Thyroid gland (tissue), 4 donors: ENCODE measurements at regions not wholly inside any gene's neighbourhood (a gene's known extent, or its start where the extent isn't known, plus 50 kb on each side); places are given as distances from the start of the nearest gene placed in this dataset.
"Not testable (repeated sequence)": the region's sequence is repeated elsewhere in the genome, so short reads cannot be mapped to it uniquely, and the experiment has no call there.

Experiments
- DNase-seq, 2 donors: peaks; one replicate each; pipeline ENCODE4 v3.0.0-alpha.2; 2019
- H3K27ac ChIP-seq, 3 donors: fragments of 200-600 bp; sonication (generic); 1 replicate in 2 of 3; 2 replicates in 1 of 3; pipeline ENCODE4 v1.5.1; 2016 to 2019; ENCODE audit warnings: mild to moderate bottlenecking in 1 of 3, moderate library complexity in 1 of 3
- H3K27me3 ChIP-seq: fragments of 200-600 bp; sonication (generic); one replicate; pipeline ENCODE4 v1.5.1; 2019
- H3K36me3 ChIP-seq, 2 donors: fragments of 200-600 bp; sonication (generic); one replicate each; pipeline ENCODE4 v1.5.1; 2016 to 2019
- H3K4me1 ChIP-seq, 2 donors: fragments of 200-600 bp; sonication (generic); one replicate each; pipeline ENCODE4 v1.5.1; 2017 to 2019
- H3K4me3 ChIP-seq, 3 donors: fragments of 200-600 bp; sonication (generic); replicated peaks in 1 of 3; 1 replicate in 2 of 3; 2 replicates in 1 of 3; pipeline ENCODE4 v1.5.1; 2016; ENCODE audit warnings: mild to moderate bottlenecking in 1 of 3
- H3K9me3 ChIP-seq: fragments of 200-600 bp; sonication (generic); one replicate; pipeline ENCODE4 v1.5.1; 2017
- POLR2A ChIP-seq, 2 donors: fragments of 450-650 bp; IDR thresholded peaks; one replicate each; pipeline ENCODE4 v1.6.1; 2017; ENCODE audit warnings: antibody characterized with exemption in 2 of 2, mild to moderate bottlenecking in 2 of 2, moderate library complexity in 1 of 2
- WGBS, 2 donors: methylation state at CpG; one replicate each; pipeline ENCODE4 v1.1.5; 2017; 5-methylcytosine and 5-hydroxymethylcytosine counted together
- intact Hi-C: fragments of 100-400 bp; cut with DNase I; formaldehyde crosslinking; loops from one replicate; pipeline ENCODE4 v1.15.1; 2023
- TF ChIP-seq, protein P1 (sequence below), 6 experiments: fragments of 200-600 bp in 3 of 6; fragments of 450-650 bp in 3 of 6; sonication (generic) in 3 of 6; IDR thresholded peaks; one replicate each; pipeline ENCODE4 v1.5.1; 2016 to 2019; ENCODE audit warnings: antibody characterized with exemption in 6 of 6, mild to moderate bottlenecking in 2 of 6, inconsistent platforms in 1 of 6, moderate library complexity in 1 of 6

DNA sequence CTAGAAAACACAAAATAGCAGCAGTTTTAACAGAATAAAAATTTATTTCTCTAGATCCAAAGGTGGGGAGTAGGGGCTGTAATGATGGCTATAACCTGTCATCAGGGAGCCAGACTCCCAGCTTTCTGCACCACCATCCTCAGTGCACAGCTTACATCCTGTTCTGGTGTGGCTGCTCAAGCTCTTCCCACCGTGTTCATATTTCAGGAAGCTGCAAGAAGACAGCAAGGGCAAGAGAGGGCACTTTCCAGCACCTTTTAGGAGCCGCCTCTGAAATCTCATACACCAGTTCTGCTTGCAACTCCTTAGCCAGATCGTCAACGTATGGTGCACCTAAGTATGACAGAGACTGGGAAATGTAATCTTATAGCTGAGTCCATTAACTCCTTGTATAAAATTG lies 253.7 kb downstream of the CENPC start:
- WGBS, 2 donors = 49 to 62% methylated on average over 4 of the region's 4 CpGs
- TF ChIP-seq, protein P1, sequence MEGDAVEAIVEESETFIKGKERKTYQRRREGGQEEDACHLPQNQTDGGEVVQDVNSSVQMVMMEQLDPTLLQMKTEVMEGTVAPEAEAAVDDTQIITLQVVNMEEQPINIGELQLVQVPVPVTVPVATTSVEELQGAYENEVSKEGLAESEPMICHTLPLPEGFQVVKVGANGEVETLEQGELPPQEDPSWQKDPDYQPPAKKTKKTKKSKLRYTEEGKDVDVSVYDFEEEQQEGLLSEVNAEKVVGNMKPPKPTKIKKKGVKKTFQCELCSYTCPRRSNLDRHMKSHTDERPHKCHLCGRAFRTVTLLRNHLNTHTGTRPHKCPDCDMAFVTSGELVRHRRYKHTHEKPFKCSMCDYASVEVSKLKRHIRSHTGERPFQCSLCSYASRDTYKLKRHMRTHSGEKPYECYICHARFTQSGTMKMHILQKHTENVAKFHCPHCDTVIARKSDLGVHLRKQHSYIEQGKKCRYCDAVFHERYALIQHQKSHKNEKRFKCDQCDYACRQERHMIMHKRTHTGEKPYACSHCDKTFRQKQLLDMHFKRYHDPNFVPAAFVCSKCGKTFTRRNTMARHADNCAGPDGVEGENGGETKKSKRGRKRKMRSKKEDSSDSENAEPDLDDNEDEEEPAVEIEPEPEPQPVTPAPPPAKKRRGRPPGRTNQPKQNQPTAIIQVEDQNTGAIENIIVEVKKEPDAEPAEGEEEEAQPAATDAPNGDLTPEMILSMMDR (IDR thresholded peaks at IDR 0.05) = no peak
- TF ChIP-seq POLR2A (IDR thresholded peaks at IDR 0.05) = no peak
- intact Hi-C loops = no loop called here
- Histone ChIP-seq H3K4me1 (no peaks in the 10 kb centered on the region), H3K4me3 (no peak overlapping the region), H3K36me3 (no peaks in the 10 kb centered on the region), H3K27ac (no peak overlapping the region), H3K27me3 (no peaks in the 10 kb centered on the region), H3K9me3 (no peaks in the 10 kb centered on the region)
- DNase-seq = no peak

DNA sequence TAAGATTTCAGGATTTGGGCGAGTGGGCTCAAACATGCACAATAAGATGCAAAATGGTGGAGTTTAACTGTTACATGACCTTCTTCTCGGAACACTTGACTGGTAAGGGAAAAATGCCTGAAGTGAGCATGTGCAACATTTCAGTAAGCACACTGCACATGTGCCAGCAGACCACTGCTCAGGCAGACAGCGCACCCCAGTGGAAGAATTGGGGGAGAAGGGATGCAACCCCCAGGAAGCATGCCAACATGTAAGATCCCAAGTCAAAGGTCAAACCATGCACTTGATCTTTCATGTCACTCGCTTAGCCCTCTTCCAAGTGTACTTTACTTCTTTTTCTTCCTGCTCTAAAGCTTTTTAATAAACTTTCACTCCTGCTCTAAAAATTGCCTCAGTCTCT lies 256.3 kb downstream of the CENPC start:
- no peak for DNase-seq
- Histone ChIP-seq H3K27ac (no peak overlapping the region), H3K9me3 (no peaks in the 10 kb centered on the region), H3K4me3 (no peak overlapping the region), H3K27me3 (no peaks in the 10 kb centered on the region), H3K36me3 (no peaks in the 10 kb centered on the region), H3K4me1 (no peaks in the 10 kb centered on the region)
- no peak for TF ChIP-seq POLR2A (IDR thresholded peaks at IDR 0.05)
- TF ChIP-seq, protein P1 (IDR thresholded peaks at IDR 0.05) = no peak
- WGBS, 2 donors = 62 to 65% methylated on average over 4 of the region's 4 CpGs
- intact Hi-C loops = no loop called here

DNA sequence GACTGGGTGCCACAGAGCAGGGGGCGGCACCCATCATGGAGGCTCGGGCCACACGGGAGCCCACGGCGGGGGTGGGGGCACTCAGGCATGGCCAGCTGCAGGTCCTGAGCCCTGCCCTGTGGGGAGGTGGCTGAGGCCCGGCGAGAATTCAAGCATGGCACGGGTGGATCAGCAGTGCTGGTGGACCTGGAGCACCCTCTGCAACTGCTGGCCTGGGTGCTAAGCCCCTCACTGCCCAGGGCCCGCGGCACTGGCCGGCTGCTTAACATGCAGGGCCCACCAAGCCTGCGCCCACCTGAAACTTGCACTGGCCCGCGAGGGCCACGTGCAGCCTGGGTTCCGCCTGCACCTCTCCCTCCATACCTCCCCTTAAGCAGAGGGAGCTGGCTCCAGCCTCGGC lies 258.6 kb downstream of the CENPC start:
- no peak for DNase-seq

DNA sequence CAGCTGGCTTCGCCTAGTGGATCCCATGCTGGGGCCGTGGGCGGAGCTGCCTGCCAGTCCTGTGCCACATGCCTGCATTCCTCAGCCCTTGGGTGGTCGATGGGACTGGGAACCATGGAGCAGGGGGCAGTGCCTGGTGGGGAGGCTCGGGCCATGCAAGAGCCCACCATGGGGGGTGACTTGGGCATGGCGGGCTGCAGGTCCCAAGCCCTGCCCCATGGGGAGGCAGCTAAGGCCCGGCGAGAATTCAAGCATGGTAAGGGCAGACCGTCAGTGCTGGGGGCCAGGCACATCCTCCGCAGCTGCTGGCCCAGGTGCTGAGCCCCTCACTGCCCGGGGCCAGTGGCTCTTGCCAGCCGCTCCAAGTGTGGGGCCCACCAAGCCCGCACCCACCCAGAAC lies 262.6 kb downstream of the CENPC start:
- Histone ChIP-seq H3K27ac (no peak overlapping the region), H3K36me3 (no peaks in the 10 kb centered on the region), H3K4me1 (no peaks in the 10 kb centered on the region), H3K27me3 (no peaks in the 10 kb centered on the region), H3K4me3 (no peak overlapping the region), H3K9me3 (no peaks in the 10 kb centered on the region)
- DNase-seq = no peak
- intact Hi-C loops = no loop called here
- 90 to 93% methylated on average over 5 of the region's 13 CpGs for WGBS, 2 donors
- TF ChIP-seq POLR2A (IDR thresholded peaks at IDR 0.05) = no peak
- TF ChIP-seq, protein P1 (IDR thresholded peaks at IDR 0.05) = no peak

More for the DNA sequence above, 258.6 kb downstream of the CENPC start:
- H3K27me3 ChIP-seq = no peaks in the 10 kb centered on the region
- no peak overlapping the region for H3K27ac ChIP-seq
- no peaks in the 10 kb centered on the region for H3K4me1 ChIP-seq
- intact Hi-C loops = no loop called here
- 80 to 90% methylated on average over 2 of the region's 17 CpGs for WGBS, 2 donors
- no peaks in the 10 kb centered on the region for H3K36me3 ChIP-seq
- TF ChIP-seq, protein P1 (IDR thresholded peaks at IDR 0.05) = no peak
- no peak for TF ChIP-seq POLR2A (IDR thresholded peaks at IDR 0.05)
- no peaks in the 10 kb centered on the region for H3K9me3 ChIP-seq
- H3K4me3 ChIP-seq = no peak overlapping the region

DNA sequence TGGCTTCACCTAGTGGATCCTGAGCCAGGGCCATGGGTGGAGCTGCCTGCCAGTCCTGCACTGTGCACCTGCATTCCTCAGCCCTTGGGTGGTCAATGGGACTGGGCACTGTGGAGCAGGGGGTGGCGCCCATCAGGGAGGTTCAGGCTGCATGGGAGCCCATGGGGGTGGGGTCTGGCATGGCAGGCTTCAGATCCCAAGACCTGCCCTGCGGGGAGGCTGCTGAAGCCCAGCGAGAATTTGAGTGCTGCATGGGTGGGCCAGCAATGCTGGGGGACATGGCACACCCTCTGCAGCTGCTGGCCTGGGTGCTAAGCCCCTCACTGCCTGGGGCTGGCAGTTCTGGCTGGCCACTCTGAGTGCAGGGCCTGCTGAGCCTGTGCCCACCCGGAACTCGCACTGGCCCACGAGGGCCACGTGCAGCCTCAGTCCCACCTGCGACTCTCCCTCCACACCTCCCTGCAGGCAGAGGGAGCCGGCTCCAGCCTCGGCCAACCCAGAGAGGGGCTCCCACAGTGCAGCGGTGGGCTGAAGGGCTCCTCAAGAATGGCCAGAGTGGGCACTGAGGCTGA lies 270.0 kb downstream of the CENPC start:
- Histone ChIP-seq H3K4me3 (no peak overlapping the region), H3K27ac (no peak overlapping the region), H3K9me3 (no peaks in the 10 kb centered on the region), H3K36me3 (no peaks in the 10 kb centered on the region), H3K27me3 (no peaks in the 10 kb centered on the region), H3K4me1 (no peaks in the 10 kb centered on the region)
- no peak for DNase-seq
- 80 to 100% methylated on average over 1 to 3 of the region's 11 CpGs for WGBS, 2 donors
- intact Hi-C loops = no loop called here
- TF ChIP-seq, protein P1 (IDR thresholded peaks at IDR 0.05) = no peak
- TF ChIP-seq POLR2A (IDR thresholded peaks at IDR 0.05) = no peak

DNA sequence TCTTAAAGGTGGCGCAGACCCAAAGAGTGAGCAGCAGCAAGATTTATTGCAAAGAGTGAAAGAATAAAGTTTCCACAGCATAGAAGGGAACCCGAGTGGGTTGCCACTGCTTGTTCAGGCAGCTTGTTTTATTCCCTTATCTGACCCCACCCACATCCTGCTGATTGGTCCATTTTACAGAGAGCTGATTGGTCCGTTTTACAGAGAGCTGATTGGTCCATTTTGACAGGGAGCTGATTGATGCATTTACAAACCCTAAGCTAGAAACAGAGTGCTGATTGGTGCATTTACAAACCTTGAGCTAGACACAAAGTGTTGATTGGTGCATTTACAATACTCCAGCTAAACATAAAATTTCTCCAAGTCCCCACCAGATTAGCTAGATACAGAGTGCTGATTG lies 270.6 kb downstream of the CENPC start:
- H3K4me1 ChIP-seq, H3K4me3 ChIP-seq, H3K27ac ChIP-seq, intact Hi-C loops, H3K36me3 ChIP-seq, H3K9me3 ChIP-seq, DNase-seq, H3K27me3 ChIP-seq: not testable (repeated sequence)
- WGBS, 2 donors = 76% methylated on average over 3 of the region's 3 CpGs
